ENCODE measurements at regions not wholly inside any gene's neighbourhood (a gene's known extent, or its start where the extent isn't known, plus 50 kb on each side); places are given as distances from the start of the nearest gene placed in this dataset.

GRCh38 chr5:99305045-99305580 lies 376.3 kb upstream of the CHD1 start:
- TF ChIP-seq POLR2AphosphoS5 (IDR thresholded peaks at IDR 0.05; ENCODE audit: borderline replicate concordance, low read depth, low read length) (no peak), EZH2 (IDR thresholded peaks at IDR 0.05) (no peak)
